ENCODE measurements at regions not wholly inside any gene's neighbourhood (a gene's known extent, or its start where the extent isn't known, plus 50 kb on each side); places are given as distances from the start of the nearest gene placed in this dataset.
A peak's percentile ranks its signal among the peaks of the same experiment; 100 is the strongest.

GRCh38 chr6:113315879-113316278 lies 541.3 kb upstream of the MARCKS start:
- Histone ChIP-seq H3K4me1 (peaks cover 10% of the 10 kb centered on the region), H3K27me3 (no peaks in the 10 kb centered on the region), H3K9me3 (no peaks in the 10 kb centered on the region), H3K4me3 (ENCODE audit: low read depth, low read length) (no peak overlapping the region), H3K36me3 (no peaks in the 10 kb centered on the region)
- no peak for TF ChIP-seq CTCF (IDR thresholded peaks at IDR 0.05; ENCODE audit: low read depth, low read length)
- no peak for DNase-seq

DNA sequence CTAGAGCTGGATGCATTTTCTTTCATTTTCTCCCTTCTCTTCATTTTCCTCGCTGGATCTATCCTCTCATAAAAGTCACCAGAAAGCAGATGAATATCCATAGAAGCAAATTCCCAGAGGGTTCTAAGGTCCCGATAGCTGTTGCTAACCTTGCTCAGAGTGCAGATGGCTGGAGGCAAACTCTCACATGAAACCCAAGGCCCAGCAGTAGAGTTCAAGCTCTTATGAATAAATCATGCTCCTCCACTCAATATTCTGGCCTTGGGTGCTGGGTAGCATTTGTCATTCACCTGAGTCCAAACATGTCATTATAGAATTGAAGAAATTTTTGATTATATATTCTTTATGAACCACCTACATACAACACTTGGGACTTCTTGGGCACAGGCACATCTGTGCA lies 539.7 kb upstream of the MARCKS start:
- no peak for TF ChIP-seq CTCF (IDR thresholded peaks at IDR 0.05; ENCODE audit: low read depth, low read length)
- Histone ChIP-seq H3K4me1 (peaks cover 10% of the 10 kb centered on the region), H3K4me3 (ENCODE audit: low read depth, low read length) (no peak overlapping the region), H3K27me3 (no peaks in the 10 kb centered on the region), H3K9me3 (no peaks in the 10 kb centered on the region), H3K36me3 (no peaks in the 10 kb centered on the region)
- no peak for DNase-seq

- DNase-seq: peak; percentile 16
- no peak for TF ChIP-seq CTCF (IDR thresholded peaks at IDR 0.05; ENCODE audit: low read depth, low read length)
- H3K4me3 ChIP-seq (ENCODE audit: low read depth, low read length): 0 out of 2 replicates have a peak overlapping the region, but pooled peaks have one; percentile 5
These were observed 539.1 kb upstream of the MARCKS start for GRCh38 chr6:113317891-113318574.

DNA sequence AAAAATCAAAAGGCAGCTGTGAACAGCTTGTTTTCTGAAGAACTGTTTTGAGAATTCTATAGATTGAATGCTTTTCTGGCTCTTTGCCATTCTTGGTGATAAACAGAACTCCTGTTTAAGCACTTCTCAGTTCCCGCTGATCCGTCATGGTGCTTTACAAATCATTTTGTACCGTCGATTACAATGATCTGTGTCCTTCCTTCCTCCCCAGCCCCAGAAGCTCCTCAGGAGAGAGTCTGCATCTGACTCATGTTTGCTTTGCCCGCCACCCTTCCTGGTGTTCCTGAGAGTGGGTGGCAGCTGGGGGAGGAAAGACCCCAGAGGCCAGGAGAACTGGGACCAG lies 538.6 kb upstream of the MARCKS start:
- Histone ChIP-seq H3K4me3 (ENCODE audit: low read depth, low read length) (no peak overlapping the region), H3K27me3 (no peaks in the 10 kb centered on the region), H3K4me1 (peaks cover 10% of the 10 kb centered on the region), H3K9me3 (no peaks in the 10 kb centered on the region), H3K36me3 (no peaks in the 10 kb centered on the region)
- TF ChIP-seq CTCF (IDR thresholded peaks at IDR 0.05; ENCODE audit: low read depth, low read length): no peak
- peak; percentile 16 for DNase-seq

More at GRCh38 chr6:113317891-113318574, 539.1 kb upstream of the MARCKS start:
- no peaks in the 10 kb centered on the region for H3K36me3 ChIP-seq
- H3K9me3 ChIP-seq: no peaks in the 10 kb centered on the region
- no peaks in the 10 kb centered on the region for H3K27me3 ChIP-seq
- peaks cover 10% of the 10 kb centered on the region for H3K4me1 ChIP-seq

GRCh38 chr6:113320653-113321052 lies 536.5 kb upstream of the MARCKS start:
- no peaks in the 10 kb centered on the region for H3K9me3 ChIP-seq
- TF ChIP-seq CTCF (IDR thresholded peaks at IDR 0.05; ENCODE audit: low read depth, low read length): 0 out of 2 replicates have a peak, but pooled peaks have one; percentile 12
- H3K27me3 ChIP-seq: no peaks in the 10 kb centered on the region
- no peak for DNase-seq
- no peaks in the 10 kb centered on the region for H3K36me3 ChIP-seq
- no peak overlapping the region for H3K4me3 ChIP-seq (ENCODE audit: low read depth, low read length)
- peaks cover 10% of the 10 kb centered on the region for H3K4me1 ChIP-seq

- no peak for DNase-seq
- no peaks in the 10 kb centered on the region for H3K36me3 ChIP-seq
- no peak for TF ChIP-seq CTCF (IDR thresholded peaks at IDR 0.05; ENCODE audit: low read depth, low read length)
- H3K4me1 ChIP-seq: peaks cover 3% of the 10 kb centered on the region; the same call in 1 of the 2 replicates
- no peaks in the 10 kb centered on the region for H3K27me3 ChIP-seq
- no peak overlapping the region for H3K4me3 ChIP-seq (ENCODE audit: low read depth, low read length)
- H3K9me3 ChIP-seq: no peaks in the 10 kb centered on the region
These were observed 530.4 kb upstream of the MARCKS start for GRCh38 chr6:113326781-113327180.
